GM12801 (cell line): ENCODE measurements at regions not wholly inside any gene's neighbourhood (a gene's known extent, or its start where the extent isn't known, plus 50 kb on each side); places are given as distances from the start of the nearest gene placed in this dataset.

Experiments used
- CTCF ChIP-seq: IDR thresholded peaks from one replicate; pipeline ENCODE4 v1.5.1; 2011; ENCODE audit warnings: control low read depth; ENCODE audit not compliant: insufficient read length; ENCODE audit errors: extremely low read depth

GRCh38 chr2:8344144-8345097 is 337.4 kb upstream of the ID2 start:
- no peak for TF ChIP-seq CTCF

DNA sequence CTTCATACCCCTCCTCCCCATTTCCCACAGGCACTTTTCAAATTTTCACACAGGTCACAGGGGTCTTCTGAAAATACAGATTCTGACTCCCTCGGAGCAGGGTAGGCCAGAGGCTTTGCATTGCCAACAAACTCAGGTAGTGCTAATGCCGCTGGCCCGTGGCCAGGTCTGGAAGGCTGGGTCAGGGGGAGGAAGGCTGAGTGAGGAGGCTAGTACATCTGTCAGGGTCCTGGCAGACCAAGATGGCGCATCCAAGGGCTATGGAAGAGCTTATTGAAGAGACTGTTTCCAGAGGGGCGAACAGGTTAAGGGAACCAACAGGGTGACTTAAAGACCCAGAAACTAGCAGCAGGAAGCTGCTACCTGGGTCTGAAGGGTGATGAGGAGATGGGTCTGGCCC is 336.7 kb upstream of the ID2 start:
- TF ChIP-seq CTCF: no peak

- no peak for TF ChIP-seq CTCF
Observed at GRCh38 chr2:8346208-8346607, 335.6 kb upstream of the ID2 start.

DNA sequence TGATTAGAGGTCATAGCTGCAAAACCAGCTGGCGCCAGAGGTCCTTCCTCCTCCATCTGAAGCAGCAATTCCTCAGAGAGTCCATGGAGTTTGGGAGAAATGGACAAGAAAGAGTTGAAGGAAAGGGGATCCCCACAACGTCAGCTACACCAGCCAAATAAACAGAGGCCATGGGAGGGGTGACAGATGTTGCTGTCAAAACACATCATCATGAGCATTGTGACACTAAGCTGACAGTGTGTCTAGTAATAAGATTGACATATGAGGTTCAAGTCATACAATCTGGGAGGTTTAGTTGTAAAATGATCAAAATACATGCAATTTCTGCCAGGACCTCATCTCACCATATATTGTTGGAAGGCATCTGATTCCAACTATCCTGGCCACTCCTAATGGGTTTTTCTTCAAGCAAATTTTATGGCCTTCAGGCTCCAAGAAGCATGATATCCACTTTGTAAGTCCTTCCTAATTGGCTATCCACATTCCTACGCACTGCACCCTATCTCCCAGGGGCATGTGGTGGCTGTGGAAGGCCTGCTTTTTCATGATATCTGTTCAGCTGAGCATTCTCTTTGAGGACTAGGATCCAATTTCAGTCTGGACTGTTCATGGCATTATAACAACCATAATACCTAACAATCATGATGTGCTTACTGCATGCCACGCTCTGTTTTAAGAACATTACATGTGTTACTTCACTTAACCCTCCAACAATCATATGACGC is 335.0 kb upstream of the ID2 start:
- TF ChIP-seq CTCF: no peak

GRCh38 chr2:8352296-8352695 is 329.6 kb upstream of the ID2 start:
- TF ChIP-seq CTCF: no peak

GRCh38 chr2:8352989-8353388 is 328.9 kb upstream of the ID2 start:
- no peak for TF ChIP-seq CTCF

DNA sequence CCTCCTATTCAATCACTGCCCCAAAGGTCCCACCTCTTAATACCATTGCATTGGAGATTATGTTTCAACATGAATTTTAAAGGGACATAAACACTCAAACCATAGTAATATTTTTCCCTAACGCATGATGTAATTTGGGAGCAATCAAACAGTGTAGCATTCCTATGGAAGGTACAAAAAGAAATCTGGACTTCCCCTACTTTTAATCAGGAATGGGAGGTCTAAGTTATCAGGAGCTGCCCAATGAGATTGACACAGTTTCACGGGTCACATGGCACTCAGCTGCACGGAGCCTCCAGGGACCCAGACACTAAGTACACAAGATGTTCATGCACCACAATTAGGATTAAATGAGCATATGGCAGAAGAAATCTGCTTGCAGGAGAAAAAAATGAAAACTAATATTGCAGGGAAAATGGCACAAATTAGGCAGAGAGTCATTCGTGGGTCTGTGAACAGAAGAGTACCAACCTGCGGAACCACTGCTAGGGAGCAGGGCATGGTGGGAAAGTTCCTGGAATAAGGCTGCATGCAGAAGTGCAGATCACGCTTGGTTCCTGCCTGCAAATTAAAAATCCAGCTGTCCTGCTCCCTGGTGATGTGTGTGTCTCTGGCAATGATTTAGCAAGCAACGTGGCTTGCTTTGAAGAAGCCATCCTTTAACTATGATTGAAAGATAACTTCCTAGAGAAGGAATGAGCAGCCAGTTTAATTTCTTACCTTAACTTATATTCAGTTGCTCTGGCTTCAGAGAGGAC is 326.6 kb upstream of the ID2 start:
- no peak for TF ChIP-seq CTCF
